Chondrocyte (in vitro differentiated cells): ENCODE measurements at regions not wholly inside any gene's neighbourhood (a gene's known extent, or its start where the extent isn't known, plus 50 kb on each side); places are given as distances from the start of the nearest gene placed in this dataset.

Experiments
- DNase-seq: peaks from one replicate; pipeline ENCODE4 v3.0.0; 2021; ENCODE audit warnings: mixed read lengths, low spot score
- H3K27ac Mint-ChIP-seq: one replicate; pipeline ENCODE4 v1.8.0; 2021; ENCODE audit warnings: mild to moderate bottlenecking, moderate library complexity, mixed read lengths; ENCODE audit not compliant: unreplicated experiment
- H3K27me3 Mint-ChIP-seq: 2 replicates; pipeline ENCODE4 v1.8.0; 2021; ENCODE audit warnings: low read depth, mixed read lengths
- H3K36me3 Mint-ChIP-seq: 2 replicates; pipeline ENCODE4 v1.8.0; 2021; ENCODE audit warnings: low read depth, mixed read lengths
- H3K4me1 Mint-ChIP-seq: 2 replicates; pipeline ENCODE4 v1.8.0; 2021; ENCODE audit warnings: low read depth, mild to moderate bottlenecking, mixed read lengths
- H3K4me3 Mint-ChIP-seq: one replicate; pipeline ENCODE4 v1.8.0; 2021; ENCODE audit warnings: mild to moderate bottlenecking, moderate library complexity, mixed read lengths; ENCODE audit not compliant: unreplicated experiment
- H3K9me3 Mint-ChIP-seq: 2 replicates; pipeline ENCODE4 v1.8.0; 2021; ENCODE audit warnings: low read depth, mixed read lengths
- CTCF ChIP-seq: fragments of 200-600 bp; sonication (generic); IDR thresholded peaks from 2 replicates; pipeline ENCODE4 v1.5.0; 2021; ENCODE audit warnings: antibody characterized with exemption, mild to moderate bottlenecking, moderate library complexity

- no peak for DNase-seq
- no peaks in the 10 kb centered on the region for H3K27me3 Mint-ChIP-seq
- H3K4me1 Mint-ChIP-seq = no peaks in the 10 kb centered on the region
- no peak for TF ChIP-seq CTCF
- no peak overlapping the region for H3K27ac Mint-ChIP-seq
- no peaks in the 10 kb centered on the region for H3K9me3 Mint-ChIP-seq
- H3K4me3 Mint-ChIP-seq = no peak overlapping the region
- no peaks in the 10 kb centered on the region for H3K36me3 Mint-ChIP-seq
Observed at GRCh38 chr12:88781909-88782308, 201.6 kb upstream of the KITLG start.

GRCh38 chr12:88778064-88778463, 197.8 kb upstream of the KITLG start:
- no peak for TF ChIP-seq CTCF
- H3K27ac Mint-ChIP-seq = no peak overlapping the region
- no peaks in the 10 kb centered on the region for H3K36me3 Mint-ChIP-seq
- H3K9me3 Mint-ChIP-seq = no peaks in the 10 kb centered on the region
- H3K4me1 Mint-ChIP-seq = no peaks in the 10 kb centered on the region
- H3K4me3 Mint-ChIP-seq = no peak overlapping the region
- no peaks in the 10 kb centered on the region for H3K27me3 Mint-ChIP-seq
- DNase-seq = no peak

GRCh38 chr12:88775742-88776151, 195.5 kb upstream of the KITLG start:
- no peak for DNase-seq
- no peaks in the 10 kb centered on the region for H3K4me1 Mint-ChIP-seq
- no peaks in the 10 kb centered on the region for H3K9me3 Mint-ChIP-seq
- no peaks in the 10 kb centered on the region for H3K36me3 Mint-ChIP-seq
- TF ChIP-seq CTCF = no peak
- no peak overlapping the region for H3K27ac Mint-ChIP-seq
- H3K27me3 Mint-ChIP-seq = no peaks in the 10 kb centered on the region
- no peak overlapping the region for H3K4me3 Mint-ChIP-seq

- H3K27me3 Mint-ChIP-seq = no peaks in the 10 kb centered on the region
- no peak for DNase-seq
- no peak for TF ChIP-seq CTCF
- peaks cover 12% of the 10 kb centered on the region for H3K4me1 Mint-ChIP-seq
- no peak overlapping the region for H3K27ac Mint-ChIP-seq
- H3K36me3 Mint-ChIP-seq = no peaks in the 10 kb centered on the region
- H3K9me3 Mint-ChIP-seq = no peaks in the 10 kb centered on the region
- H3K4me3 Mint-ChIP-seq = no peak overlapping the region
Observed at GRCh38 chr12:88767699-88768098, 187.4 kb upstream of the KITLG start.

GRCh38 chr12:88764781-88765480, 184.7 kb upstream of the KITLG start:
- Mint-ChIP-seq H3K9me3 (peaks cover 6% of the 10 kb centered on the region), H3K27me3 (no peaks in the 10 kb centered on the region), H3K4me1 (peaks cover 12% of the 10 kb centered on the region), H3K4me3 (no peak overlapping the region), H3K27ac (no peak overlapping the region), H3K36me3 (no peaks in the 10 kb centered on the region)
- DNase-seq = no peak
- no peak for TF ChIP-seq CTCF
